H1 (cell line): ENCODE measurements at regions not wholly inside any gene's neighbourhood (a gene's known extent, or its start where the extent isn't known, plus 50 kb on each side); places are given as distances from the start of the nearest gene placed in this dataset.

Experiments used
- CTCF ChIA-PET: fragments of 300-600 bp; sonication (Branson Sonifier 250); formaldehyde crosslinking; loops from one replicate; lab custom pipeline; 2021; ENCODE audit not compliant: partially characterized antibody; lab: Charles Lee
- POLR2A ChIA-PET: fragments of 300-600 bp; sonication (Branson Sonifier 250); formaldehyde crosslinking; loops from one replicate; lab custom pipeline; 2021; ENCODE audit warnings: inconsistent platforms; ENCODE audit not compliant: partially characterized antibody; lab: Charles Lee
- DNase-seq, 2 experiments: peaks; one replicate each; pipeline versions ENCODE4 v3.0.0 to v3.0.0-alpha.2; 2010 to 2022; ENCODE audit warnings: low spot score in 2 of 2, low read depth in 1 of 2, mixed read lengths in 1 of 2
- FAIRE-seq: peaks from 2 replicates; lab custom pipeline; 2011; peaks lifted over from hg19 to GRCh38; lab: Jason Lieb, UNC
- H2AFZ ChIP-seq: 2 replicates; pipeline ENCODE4 v1.8.1; 2012; ENCODE audit warnings: low read length, inconsistent platforms
- H2AK5ac ChIP-seq: 2 replicates; pipeline ENCODE4 v1.6.1; 2013; ENCODE audit warnings: low read depth, low read length
- H2BK120ac ChIP-seq: replicated peaks from 2 replicates; pipeline ENCODE3; 2013; ENCODE audit warnings: low read depth, low read length, inconsistent platforms
- H2BK12ac ChIP-seq: 2 replicates; pipeline ENCODE4 v1.6.1; 2013; ENCODE audit warnings: low read depth, low read length
- H2BK15ac ChIP-seq: 2 replicates; pipeline ENCODE4 v1.6.1; 2013; ENCODE audit warnings: low read length
- H2BK20ac ChIP-seq: 2 replicates; pipeline ENCODE4 v1.6.1; 2013; ENCODE audit warnings: low read length
- H2BK5ac ChIP-seq: 2 replicates; pipeline ENCODE4 v1.6.1; 2013; ENCODE audit warnings: low read depth, low read length
- H3K14ac ChIP-seq: 2 replicates; pipeline ENCODE4 v1.6.1; 2013; ENCODE audit warnings: inconsistent platforms; ENCODE audit not compliant: insufficient read length
- H3K18ac ChIP-seq: 2 replicates; pipeline ENCODE4 v1.6.1; 2013; ENCODE audit warnings: low read length; ENCODE audit errors: extremely low read depth
- H3K23ac ChIP-seq: 2 replicates; pipeline ENCODE4 v1.6.1; 2013; ENCODE audit warnings: inconsistent platforms; ENCODE audit not compliant: insufficient read length
- H3K23me2 ChIP-seq: 2 replicates; pipeline ENCODE4 v1.6.1; 2013; ENCODE audit warnings: low read depth, low read length
- H3K27ac ChIP-seq: 2 replicates; pipeline ENCODE4 v1.6.1; 2011; ENCODE audit warnings: low read depth, low read length, inconsistent platforms
- H3K27me3 ChIP-seq, 4 experiments: replicated peaks in 1 of 4; 1 replicate in 1 of 4; 2 replicates in 3 of 4; pipeline versions ENCODE4 v1.6.1 to v1.8.1; 2011 to 2013; ENCODE audit warnings: low read length in 3 of 4, mild to moderate bottlenecking in 3 of 4, inconsistent platforms in 2 of 4, mixed read lengths in 2 of 4, moderate library complexity in 1 of 4; ENCODE audit not compliant: control insufficient read depth in 3 of 4, insufficient read depth in 3 of 4; ENCODE audit errors: extremely low read depth in 1 of 4
- H3K36me3 ChIP-seq, 4 experiments: 2 replicates each; pipeline versions ENCODE4 v1.6.1 to v1.8.1; 2011 to 2013; ENCODE audit warnings: mild to moderate bottlenecking in 4 of 4, low read length in 3 of 4, moderate library complexity in 2 of 4, control low read depth in 1 of 4, inconsistent platforms in 1 of 4; ENCODE audit not compliant: insufficient read depth in 4 of 4, control insufficient read depth in 2 of 4
- H3K4ac ChIP-seq: replicated peaks from 2 replicates; pipeline ENCODE3; 2013; ENCODE audit warnings: low read length, low read depth, mixed read lengths, inconsistent platforms; ENCODE audit not compliant: insufficient read length
- H3K4me1 ChIP-seq, 4 experiments: replicated peaks in 1 of 4; 1 replicate in 1 of 4; 2 replicates in 3 of 4; pipeline versions ENCODE4 v1.6.1 to v1.8.1; 2011 to 2013; ENCODE audit warnings: low read length in 3 of 4, inconsistent platforms in 2 of 4, mixed read lengths in 1 of 4; ENCODE audit not compliant: insufficient read depth in 4 of 4, control insufficient read depth in 3 of 4
- H3K4me2 ChIP-seq, 2 experiments: 2 replicates each; pipeline versions ENCODE4 v1.6.1 to v1.8.1; 2011 to 2013; ENCODE audit warnings: low read depth in 2 of 2, low read length in 2 of 2, control low read depth in 1 of 2, inconsistent platforms in 1 of 2, mild to moderate bottlenecking in 1 of 2; ENCODE audit not compliant: insufficient read depth in 1 of 2
- H3K4me3 ChIP-seq, 4 experiments: fragments of 200-600, 300-600 bp in 1 of 4; sonication (generic), shearing (Covaris generic), sonication (Bioruptor Twin) in 1 of 4; 2 replicates each; pipeline versions ENCODE4 v1.5.1 to v1.8.1; 2011 to 2016; ENCODE audit warnings: low read length in 4 of 4, low read depth in 3 of 4, control low read depth in 2 of 4, inconsistent platforms in 2 of 4, mild to moderate bottlenecking in 2 of 4, mixed read lengths in 1 of 4, moderate library complexity in 1 of 4; ENCODE audit not compliant: insufficient read depth in 2 of 4; ENCODE audit errors: extremely low read depth in 1 of 4
- H3K56ac ChIP-seq: replicated peaks from 2 replicates; pipeline ENCODE3; 2013; ENCODE audit warnings: low read depth, mild to moderate bottlenecking, mixed read lengths, low read length, inconsistent platforms; ENCODE audit not compliant: insufficient read length
- H3K79me1 ChIP-seq: 2 replicates; pipeline ENCODE4 v1.6.1; 2013; ENCODE audit warnings: low read depth, low read length, control low read depth
- H3K79me2 ChIP-seq, 2 experiments: 2 replicates each; pipeline versions ENCODE4 v1.6.1 to v1.8.1; 2012 to 2013; ENCODE audit warnings: low read length in 2 of 2, mild to moderate bottlenecking in 2 of 2, inconsistent platforms in 1 of 2; ENCODE audit not compliant: insufficient read depth in 2 of 2, control insufficient read depth in 1 of 2
- H3K9ac ChIP-seq, 4 experiments: replicated peaks in 1 of 4; 1 replicate in 1 of 4; 2 replicates in 3 of 4; pipeline versions ENCODE4 v1.6.1 to v1.8.1; 2011 to 2013; ENCODE audit warnings: low read depth in 3 of 4, low read length in 3 of 4, control low read depth in 2 of 4, mild to moderate bottlenecking in 2 of 4, moderate library complexity in 2 of 4, inconsistent platforms in 1 of 4; ENCODE audit errors: extremely low read depth in 1 of 4
- H3K9me3 ChIP-seq, 2 experiments: 2 replicates each; pipeline versions ENCODE4 v1.6.1 to v1.8.1; 2012 to 2013; ENCODE audit warnings: mild to moderate bottlenecking in 2 of 2, moderate library complexity in 2 of 2, control low read depth in 1 of 2, inconsistent platforms in 1 of 2, low read depth in 1 of 2, low read length in 1 of 2, mixed read lengths in 1 of 2; ENCODE audit not compliant: insufficient read depth in 2 of 2
- H4K20me1 ChIP-seq, 2 experiments: replicated peaks in 1 of 2; 2 replicates each; pipeline versions ENCODE3 to v1.8.1; 2011 to 2013; ENCODE audit warnings: inconsistent platforms in 2 of 2, low read length in 2 of 2, mild to moderate bottlenecking in 1 of 2; ENCODE audit not compliant: insufficient read depth in 2 of 2, control insufficient read depth in 1 of 2
- H4K5ac ChIP-seq: 2 replicates; pipeline ENCODE4 v1.6.1; 2013; ENCODE audit warnings: low read length, low read depth, mixed read lengths, inconsistent platforms; ENCODE audit not compliant: insufficient read length
- H4K8ac ChIP-seq: 2 replicates; pipeline ENCODE4 v1.8.0; 2013; ENCODE audit warnings: mild to moderate bottlenecking, moderate library complexity, low read length, inconsistent platforms; ENCODE audit not compliant: insufficient read depth; ENCODE audit errors: extremely low read depth
- H4K91ac ChIP-seq: replicated peaks from 2 replicates; pipeline ENCODE3; 2013; ENCODE audit warnings: low read length, mixed read lengths, inconsistent platforms; ENCODE audit not compliant: insufficient read length
- CBX5 ChIP-seq: fragments of 300-800, 300-1000 bp; sonication (generic); IDR thresholded peaks from 2 replicates; pipeline ENCODE4 v1.7.1; 2016; ENCODE audit warnings: antibody characterized with exemption, low read length, low read depth
- CBX8 ChIP-seq: fragments of 300-800, 300-1000 bp; sonication (generic); IDR thresholded peaks from 2 replicates; pipeline ENCODE4 v1.7.1; 2016; ENCODE audit warnings: low read depth, low read length, borderline replicate concordance
- SIRT6 ChIP-seq: IDR thresholded peaks from one replicate; pipeline ENCODE4 v1.7.1; 2012; ENCODE audit warnings: low read length, inconsistent platforms
- WGBS, 2 experiments: shearing (Covaris generic) in 1 of 2; methylation state at CpG; one replicate each; pipeline versions ENCODE4 v1.1.6 to v1.1.7; 2013 to 2015; ENCODE audit warnings: low lambda C conversion rate in 2 of 2, mixed read lengths in 2 of 2, inconsistent platforms in 1 of 2, low coverage in 1 of 2, missing lambda C conversion rate in 1 of 2; ENCODE audit not compliant: insufficient replicate concordance in 2 of 2, insufficient coverage in 1 of 2, insufficient read length in 1 of 2; ENCODE audit errors: extremely low coverage in 1 of 2, missing lambda C conversion rate in 1 of 2; 5-methylcytosine and 5-hydroxymethylcytosine counted together

GRCh38 chr1:29655145-29655544 is 418.8 kb downstream of the PTPRU start:
- no peak overlapping the region for H3K56ac ChIP-seq
- no peak overlapping the region for H2AFZ ChIP-seq
- H3K4me1 ChIP-seq, result peaks cover 0 to 5% (median under 1%) of the 10 kb centered on the region in 4 experiments; a peak in 3 of 7 replicates
- no peaks in the 10 kb centered on the region for H3K23me2 ChIP-seq
- H2BK20ac ChIP-seq, result no peak overlapping the region
- no peak overlapping the region for H4K91ac ChIP-seq
- H3K4me3 ChIP-seq, result no peak overlapping the region
- no peak overlapping the region for H3K4me2 ChIP-seq
- TF ChIP-seq CBX8 (no peak), SIRT6 (no peak), CBX5 (no peak)
- ChIA-PET CTCF (interaction anchor here (0.8 to 3.3 kb wide), 14 partner anchors 10 to 275 kb away, joined by 3 to 26 read pairs (median 4); no protein-coding TSS in a partner anchor), POLR2A (no interaction called here)
- H3K9me3 ChIP-seq, result 0 out of 4 replicates have a peak, but pooled peaks cover 0 to 3% of the 10 kb centered on the region in 2 experiments
- H3K27ac ChIP-seq, result no peak overlapping the region
- H3K9ac ChIP-seq, result no peak overlapping the region
- H3K4ac ChIP-seq, result no peak overlapping the region
- no peak for FAIRE-seq
- H3K36me3 ChIP-seq, result no peaks in the 10 kb centered on the region
- no peak overlapping the region for H2AK5ac ChIP-seq
- no peaks in the 10 kb centered on the region for H4K20me1 ChIP-seq
- DNase-seq, result no peak
- H4K5ac ChIP-seq, result no peak overlapping the region
- WGBS, 2 experiments, result 92% methylated on average over 5 of the region's 5 CpGs; no CpG with 5 or more reads in 1 of the 2 experiments
- H2BK15ac ChIP-seq, result no peak overlapping the region
- no peak overlapping the region for H2BK12ac ChIP-seq
- no peak overlapping the region for H3K23ac ChIP-seq
- H3K79me2 ChIP-seq, result no peaks in the 10 kb centered on the region
- H3K18ac ChIP-seq, result no peak overlapping the region
- no peak overlapping the region for H2BK120ac ChIP-seq
- no peaks in the 10 kb centered on the region for H3K27me3 ChIP-seq
- H3K79me1 ChIP-seq, result no peaks in the 10 kb centered on the region
- H2BK5ac ChIP-seq, result no peak overlapping the region
- H4K8ac ChIP-seq, result no peak overlapping the region
- no peak overlapping the region for H3K14ac ChIP-seq
